ENCODE measurements at regions not wholly inside any gene's neighbourhood (a gene's known extent, or its start where the extent isn't known, plus 50 kb on each side); places are given as distances from the start of the nearest gene placed in this dataset.

- TF ChIP-seq MYBL2 (IDR thresholded peaks at IDR 0.05; ENCODE audit: low read depth) (no peak), MYBL2 (CRISPR knock-in tag; IDR thresholded peaks at IDR 0.05; ENCODE audit: borderline replicate concordance) (no peak), ZFP91 (CRISPR knock-in tag; IDR thresholded peaks at IDR 0.05) (no peak), ESRRB (CRISPR knock-in tag; IDR thresholded peaks at IDR 0.05; ENCODE audit: borderline replicate concordance) (no peak), GATAD2B (IDR thresholded peaks at IDR 0.05; ENCODE audit: borderline replicate concordance) (no peak), ESRRA (IDR thresholded peaks at IDR 0.05; ENCODE audit: borderline replicate concordance, low read depth) (no peak), HES1 (IDR thresholded peaks at IDR 0.05; ENCODE audit: low read depth) (no peak), ZNF324 (CRISPR knock-in tag; IDR thresholded peaks at IDR 0.05) (no peak), KLF10 (CRISPR knock-in tag; IDR thresholded peaks at IDR 0.05) (no peak)
Measured at GRCh38 chr11:22456993-22457762, 119.0 kb downstream of the SLC17A6 start (continued).
